ENCODE measurements at regions not wholly inside any gene's neighbourhood (a gene's known extent, or its start where the extent isn't known, plus 50 kb on each side); places are given as distances from the start of the nearest gene placed in this dataset.

- no peak for TF ChIP-seq CTCF (IDR thresholded peaks at IDR 0.05)
- no peak for TF ChIP-seq POLR2A (IDR thresholded peaks at IDR 0.05)
Observed at GRCh38 chr2:67076239-67076624, 320.9 kb upstream of the ETAA1 start.

Data from Peyer's patch (tissue), 4 donors.